ENCODE measurements at regions not wholly inside any gene's neighbourhood (a gene's known extent, or its start where the extent isn't known, plus 50 kb on each side); places are given as distances from the start of the nearest gene placed in this dataset.

- no peak for TF ChIP-seq CTCF (IDR thresholded peaks at IDR 0.05; ENCODE audit: low read depth, low read length)
- H3K36me3 ChIP-seq: no peaks in the 10 kb centered on the region
- no peaks in the 10 kb centered on the region for H3K27me3 ChIP-seq
- DNase-seq (ENCODE audit: low read depth in 1 of 2, low spot score in 1 of 2): peak in 1 of 2 donors; percentile 12
- H3K4me1 ChIP-seq (ENCODE audit: low read depth): no peaks in the 10 kb centered on the region
- H3K4me3 ChIP-seq: no peak overlapping the region
- H3K27ac ChIP-seq: no peak overlapping the region
- H3K9me3 ChIP-seq (ENCODE audit: low read depth): no peaks in the 10 kb centered on the region
These were observed 298.2 kb upstream of the ARSJ start for GRCh38 chr4:114277690-114278089.

GRCh38 chr4:114279066-114279465, 299.6 kb upstream of the ARSJ start:
- Histone ChIP-seq H3K36me3 (no peaks in the 10 kb centered on the region), H3K27me3 (no peaks in the 10 kb centered on the region), H3K4me3 (no peak overlapping the region), H3K9me3 (ENCODE audit: low read depth) (no peaks in the 10 kb centered on the region), H3K27ac (no peak overlapping the region), H3K4me1 (ENCODE audit: low read depth) (no peaks in the 10 kb centered on the region)
- DNase-seq (ENCODE audit: low read depth in 1 of 2, low spot score in 1 of 2): no peak
- TF ChIP-seq CTCF (IDR thresholded peaks at IDR 0.05; ENCODE audit: low read depth, low read length): no peak

GRCh38 chr4:114279711-114280110, 300.3 kb upstream of the ARSJ start:
- no peaks in the 10 kb centered on the region for H3K27me3 ChIP-seq
- no peak overlapping the region for H3K27ac ChIP-seq
- H3K36me3 ChIP-seq: no peaks in the 10 kb centered on the region
- no peak for TF ChIP-seq CTCF (IDR thresholded peaks at IDR 0.05; ENCODE audit: low read depth, low read length)
- no peaks in the 10 kb centered on the region for H3K9me3 ChIP-seq (ENCODE audit: low read depth)
- DNase-seq (ENCODE audit: low read depth in 1 of 2, low spot score in 1 of 2): no peak
- H3K4me1 ChIP-seq (ENCODE audit: low read depth): no peaks in the 10 kb centered on the region
- H3K4me3 ChIP-seq: no peak overlapping the region

GRCh38 chr4:114280645-114281044, 301.2 kb upstream of the ARSJ start:
- no peaks in the 10 kb centered on the region for H3K4me1 ChIP-seq (ENCODE audit: low read depth)
- H3K9me3 ChIP-seq (ENCODE audit: low read depth): no peaks in the 10 kb centered on the region
- H3K27me3 ChIP-seq: no peaks in the 10 kb centered on the region
- no peak overlapping the region for H3K27ac ChIP-seq
- H3K4me3 ChIP-seq: no peak overlapping the region
- DNase-seq (ENCODE audit: low read depth in 1 of 2, low spot score in 1 of 2): no peak
- no peaks in the 10 kb centered on the region for H3K36me3 ChIP-seq
- no peak for TF ChIP-seq CTCF (IDR thresholded peaks at IDR 0.05; ENCODE audit: low read depth, low read length)

GRCh38 chr4:114281164-114281960, 301.9 kb upstream of the ARSJ start:
- Histone ChIP-seq H3K36me3 (no peaks in the 10 kb centered on the region), H3K4me3 (no peak overlapping the region), H3K27ac (no peak overlapping the region), H3K27me3 (no peaks in the 10 kb centered on the region), H3K4me1 (ENCODE audit: low read depth) (no peaks in the 10 kb centered on the region), H3K9me3 (ENCODE audit: low read depth) (no peaks in the 10 kb centered on the region)
- no peak for TF ChIP-seq CTCF (IDR thresholded peaks at IDR 0.05; ENCODE audit: low read depth, low read length)
- DNase-seq (ENCODE audit: low read depth in 1 of 2, low spot score in 1 of 2): peak in 1 of 2 donors; percentile 64

Data from cardiac muscle cell (in vitro differentiated cells and primary cell).